ENCODE measurements at regions not wholly inside any gene's neighbourhood (a gene's known extent, or its start where the extent isn't known, plus 50 kb on each side); places are given as distances from the start of the nearest gene placed in this dataset.

- TF ChIP-seq NR2C2 (IDR thresholded peaks at IDR 0.05; ENCODE audit: borderline replicate concordance, control insufficient read depth, insufficient read length, low read depth): no peak
- no peak for TF ChIP-seq SRF (IDR thresholded peaks at IDR 0.05; ENCODE audit: low read depth in 2 of 2, low read length in 2 of 2)
- no peak for TF ChIP-seq EZH2 (IDR thresholded peaks at IDR 0.05; ENCODE audit: borderline replicate concordance, control insufficient read depth, low read depth, low read length)
- TF ChIP-seq CTCF (IDR thresholded peaks at IDR 0.05 in 2 of 3, conservative IDR thresholded peaks at IDR 0.05 in 1 of 3; ENCODE audit: control insufficient read depth in 2 of 3, extremely low read depth in 1 of 3, insufficient read depth in 1 of 3, low read depth in 3 of 3, low read length in 3 of 3): no peak
- TF ChIP-seq NRF1 (conservative IDR thresholded peaks at IDR 0.05; ENCODE audit: low read depth, low read length): no peak
- TF ChIP-seq ZNF592 (IDR thresholded peaks at IDR 0.05): no peak
- no peak for TF ChIP-seq REST (IDR thresholded peaks at IDR 0.05; ENCODE audit: low read depth, low read length)
- TF ChIP-seq GABPA (IDR thresholded peaks at IDR 0.05; ENCODE audit: low read depth): no peak
- TF ChIP-seq, protein P1, sequence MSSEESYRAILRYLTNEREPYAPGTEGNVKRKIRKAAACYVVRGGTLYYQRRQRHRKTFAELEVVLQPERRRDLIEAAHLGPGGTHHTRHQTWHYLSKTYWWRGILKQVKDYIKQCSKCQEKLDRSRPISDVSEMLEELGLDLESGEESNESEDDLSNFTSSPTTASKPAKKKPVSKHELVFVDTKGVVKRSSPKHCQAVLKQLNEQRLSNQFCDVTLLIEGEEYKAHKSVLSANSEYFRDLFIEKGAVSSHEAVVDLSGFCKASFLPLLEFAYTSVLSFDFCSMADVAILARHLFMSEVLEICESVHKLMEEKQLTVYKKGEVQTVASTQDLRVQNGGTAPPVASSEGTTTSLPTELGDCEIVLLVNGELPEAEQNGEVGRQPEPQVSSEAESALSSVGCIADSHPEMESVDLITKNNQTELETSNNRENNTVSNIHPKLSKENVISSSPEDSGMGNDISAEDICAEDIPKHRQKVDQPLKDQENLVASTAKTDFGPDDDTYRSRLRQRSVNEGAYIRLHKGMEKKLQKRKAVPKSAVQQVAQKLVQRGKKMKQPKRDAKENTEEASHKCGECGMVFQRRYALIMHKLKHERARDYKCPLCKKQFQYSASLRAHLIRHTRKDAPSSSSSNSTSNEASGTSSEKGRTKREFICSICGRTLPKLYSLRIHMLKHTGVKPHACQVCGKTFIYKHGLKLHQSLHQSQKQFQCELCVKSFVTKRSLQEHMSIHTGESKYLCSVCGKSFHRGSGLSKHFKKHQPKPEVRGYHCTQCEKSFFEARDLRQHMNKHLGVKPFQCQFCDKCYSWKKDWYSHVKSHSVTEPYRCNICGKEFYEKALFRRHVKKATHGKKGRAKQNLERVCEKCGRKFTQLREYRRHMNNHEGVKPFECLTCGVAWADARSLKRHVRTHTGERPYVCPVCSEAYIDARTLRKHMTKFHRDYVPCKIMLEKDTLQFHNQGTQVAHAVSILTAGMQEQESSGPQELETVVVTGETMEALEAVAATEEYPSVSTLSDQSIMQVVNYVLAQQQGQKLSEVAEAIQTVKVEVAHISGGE (CRISPR knock-in tag; IDR thresholded peaks at IDR 0.05): no peak
- TF ChIP-seq RB1 (IDR thresholded peaks at IDR 0.05; ENCODE audit: borderline replicate concordance): no peak
- no peak for TF ChIP-seq ZNF384 (IDR thresholded peaks at IDR 0.05; ENCODE audit: borderline replicate concordance, low read depth, low read length)
These were observed 68.5 kb downstream of the TMEM18 start for GRCh38 chr2:608711-609110.

All from GM12878 (cell line).